Endodermal cell (in vitro differentiated cells): ENCODE measurements at regions not wholly inside any gene's neighbourhood (a gene's known extent, or its start where the extent isn't known, plus 50 kb on each side); places are given as distances from the start of the nearest gene placed in this dataset.

Source experiments
- DNase-seq: peaks from one replicate; pipeline ENCODE4 v3.0.0-alpha.2; 2017
- H3K27ac ChIP-seq: 2 replicates; pipeline ENCODE4 v1.5.1; 2013; ENCODE audit warnings: mild to moderate bottlenecking, low read depth, low read length, moderate library complexity
- H3K27me3 ChIP-seq: 2 replicates; pipeline ENCODE4 v1.6.1; 2013; ENCODE audit warnings: mild to moderate bottlenecking, low read length, moderate library complexity; ENCODE audit not compliant: insufficient read depth, control insufficient read depth, poor library complexity, severe bottlenecking
- H3K36me3 ChIP-seq: 2 replicates; pipeline ENCODE4 v1.7.0; 2013; ENCODE audit warnings: mild to moderate bottlenecking, low read length, moderate library complexity; ENCODE audit not compliant: control insufficient read depth, insufficient read depth
- H3K4me1 ChIP-seq: one replicate; pipeline ENCODE4 v1.7.0; 2013; ENCODE audit warnings: low read length; ENCODE audit not compliant: control insufficient read depth, insufficient read depth
- H3K4me3 ChIP-seq: 2 replicates; pipeline ENCODE4 v1.5.1; 2013; ENCODE audit warnings: mild to moderate bottlenecking, low read length, moderate library complexity
- H3K9ac ChIP-seq: 2 replicates; pipeline ENCODE4 v1.6.1; 2013; ENCODE audit warnings: mild to moderate bottlenecking, low read length, moderate library complexity; ENCODE audit not compliant: poor library complexity, severe bottlenecking; ENCODE audit errors: extremely low read depth
- H3K9me3 ChIP-seq: 2 replicates; pipeline ENCODE4 v1.6.1; 2013; ENCODE audit warnings: mild to moderate bottlenecking, low read length, moderate library complexity; ENCODE audit not compliant: control insufficient read depth
- H3K27ac Mint-ChIP-seq: 2 replicates; pipeline ENCODE4 v1.8.0; 2020; ENCODE audit warnings: mixed read lengths
- H3K27me3 Mint-ChIP-seq: 2 replicates; pipeline ENCODE4 v1.8.0; 2021; ENCODE audit warnings: mild to moderate bottlenecking, mixed read lengths; ENCODE audit not compliant: insufficient read depth
- H3K36me3 Mint-ChIP-seq: 2 replicates; pipeline ENCODE4 v1.8.0; 2020; ENCODE audit warnings: low read depth, mixed read lengths
- H3K4me1 Mint-ChIP-seq: 2 replicates; pipeline ENCODE4 v1.8.0; 2020; ENCODE audit warnings: mixed read lengths
- H3K4me3 Mint-ChIP-seq: 2 replicates; pipeline ENCODE4 v1.8.0; 2020; ENCODE audit warnings: mild to moderate bottlenecking, moderate library complexity, mixed read lengths
- H3K9me3 Mint-ChIP-seq: 2 replicates; pipeline ENCODE4 v1.8.0; 2020; ENCODE audit warnings: mild to moderate bottlenecking, mixed read lengths
- WGBS, 2 experiments: methylation state at CpG; one replicate each; pipeline versions ENCODE4 v1.1.5 to v1.1.7; 2013; ENCODE audit warnings: missing lambda C conversion rate in 2 of 2, mixed read lengths in 1 of 2; ENCODE audit not compliant: insufficient coverage in 1 of 2, insufficient read length in 1 of 2; 5-methylcytosine and 5-hydroxymethylcytosine counted together
- TF ChIP-seq, protein P1 (sequence below): fragments of 200-600 bp; sonication (generic); conservative IDR thresholded peaks from 2 replicates; pipeline ENCODE4 v1.5.0; 2021; ENCODE audit warnings: antibody characterized with exemption, mild to moderate bottlenecking

DNA sequence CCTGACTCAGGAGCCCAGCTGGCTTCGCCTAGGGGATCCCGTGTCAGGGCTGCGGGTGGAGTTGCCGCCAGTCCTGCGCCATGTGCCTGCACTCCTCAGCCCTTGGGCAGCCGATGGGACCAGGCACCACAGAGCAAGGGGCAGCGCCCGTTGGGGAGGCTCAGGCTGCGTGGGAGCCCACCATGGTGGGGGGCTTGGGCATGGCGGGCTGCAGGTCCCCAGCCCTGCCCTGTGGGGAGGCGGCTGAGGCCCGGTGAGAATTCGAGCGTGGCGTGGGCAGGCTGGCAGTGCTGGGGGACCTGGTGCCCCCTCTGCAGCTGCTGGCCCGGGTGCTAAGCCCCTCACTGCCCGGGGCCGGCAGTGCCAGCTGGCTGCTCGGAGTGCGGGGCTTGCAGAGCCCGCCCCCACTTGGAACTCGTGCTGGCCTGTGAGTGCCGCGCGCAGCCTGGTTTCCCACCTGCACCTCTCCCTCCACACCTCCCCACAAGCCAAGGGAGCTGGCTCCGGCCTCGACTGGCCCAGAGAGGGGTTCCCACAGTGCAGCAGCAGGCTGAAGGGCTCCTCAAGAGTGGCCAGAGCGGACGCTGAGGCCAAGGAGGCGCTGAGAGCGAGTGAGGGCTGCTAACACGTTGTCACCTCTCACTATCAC, 135.1 kb upstream of the SEL1L start:
- Histone ChIP-seq H3K27ac (no peak overlapping the region), H3K36me3 (no peaks in the 10 kb centered on the region), H3K9ac (no peak overlapping the region), H3K4me1 (no peaks in the 10 kb centered on the region), H3K4me3 (no peak overlapping the region), H3K9me3 (peaks cover 12% of the 10 kb centered on the region), H3K27me3 (no peaks in the 10 kb centered on the region)
- no peaks in the 10 kb centered on the region for H3K4me1 Mint-ChIP-seq
- H3K4me3 Mint-ChIP-seq = no peak overlapping the region
- peaks cover 6% of the 10 kb centered on the region for H3K36me3 Mint-ChIP-seq
- no peak overlapping the region for H3K27ac Mint-ChIP-seq
- H3K27me3 Mint-ChIP-seq = no peaks in the 10 kb centered on the region
- WGBS, 2 experiments = 95% methylated on average over 29 of the region's 32 CpGs; no CpG with 5 or more reads in 1 of the 2 experiments
- TF ChIP-seq, protein P1, sequence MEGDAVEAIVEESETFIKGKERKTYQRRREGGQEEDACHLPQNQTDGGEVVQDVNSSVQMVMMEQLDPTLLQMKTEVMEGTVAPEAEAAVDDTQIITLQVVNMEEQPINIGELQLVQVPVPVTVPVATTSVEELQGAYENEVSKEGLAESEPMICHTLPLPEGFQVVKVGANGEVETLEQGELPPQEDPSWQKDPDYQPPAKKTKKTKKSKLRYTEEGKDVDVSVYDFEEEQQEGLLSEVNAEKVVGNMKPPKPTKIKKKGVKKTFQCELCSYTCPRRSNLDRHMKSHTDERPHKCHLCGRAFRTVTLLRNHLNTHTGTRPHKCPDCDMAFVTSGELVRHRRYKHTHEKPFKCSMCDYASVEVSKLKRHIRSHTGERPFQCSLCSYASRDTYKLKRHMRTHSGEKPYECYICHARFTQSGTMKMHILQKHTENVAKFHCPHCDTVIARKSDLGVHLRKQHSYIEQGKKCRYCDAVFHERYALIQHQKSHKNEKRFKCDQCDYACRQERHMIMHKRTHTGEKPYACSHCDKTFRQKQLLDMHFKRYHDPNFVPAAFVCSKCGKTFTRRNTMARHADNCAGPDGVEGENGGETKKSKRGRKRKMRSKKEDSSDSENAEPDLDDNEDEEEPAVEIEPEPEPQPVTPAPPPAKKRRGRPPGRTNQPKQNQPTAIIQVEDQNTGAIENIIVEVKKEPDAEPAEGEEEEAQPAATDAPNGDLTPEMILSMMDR = no peak
- H3K9me3 Mint-ChIP-seq = peaks cover 36% of the 10 kb centered on the region
- DNase-seq = no peak

DNA sequence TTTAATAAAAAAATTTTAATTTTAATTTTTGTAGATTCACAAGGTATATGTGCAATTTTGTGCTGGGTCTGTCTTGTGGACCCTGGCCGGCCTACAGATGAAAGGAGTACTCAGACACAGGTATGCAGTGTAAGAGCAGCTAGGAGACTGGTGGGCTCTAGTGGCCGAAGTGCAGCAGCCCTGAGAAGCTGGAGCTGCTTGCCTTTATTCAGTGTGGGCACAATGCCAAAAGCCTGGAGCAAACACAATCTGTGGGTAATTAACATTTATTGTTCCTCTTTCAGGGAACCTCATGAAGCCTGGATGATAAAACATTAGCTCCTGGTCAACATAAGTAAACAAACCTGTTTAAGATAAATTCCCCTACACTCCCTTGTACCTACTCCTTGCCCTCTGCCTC, 135.7 kb upstream of the SEL1L start:
- H3K4me1 ChIP-seq = no peaks in the 10 kb centered on the region
- H3K9me3 ChIP-seq = peaks cover 12% of the 10 kb centered on the region
- Mint-ChIP-seq H3K36me3 (peaks cover 6% of the 10 kb centered on the region), H3K4me1 (peaks cover 2% of the 10 kb centered on the region), H3K9me3 (peaks cover 36% of the 10 kb centered on the region), H3K27ac (no peak overlapping the region), H3K4me3 (no peak overlapping the region), H3K27me3 (no peaks in the 10 kb centered on the region)
- no peaks in the 10 kb centered on the region for H3K27me3 ChIP-seq
- TF ChIP-seq, protein P1 = no peak
- DNase-seq = no peak
- H3K9ac ChIP-seq = no peak overlapping the region
- no peak overlapping the region for H3K27ac ChIP-seq
- H3K4me3 ChIP-seq = no peak overlapping the region
- no peaks in the 10 kb centered on the region for H3K36me3 ChIP-seq
- whole genome bisulfite sequencing, 2 experiments = 97 to 100% methylated on average over 1 to 2 of the region's 2 CpGs

DNA sequence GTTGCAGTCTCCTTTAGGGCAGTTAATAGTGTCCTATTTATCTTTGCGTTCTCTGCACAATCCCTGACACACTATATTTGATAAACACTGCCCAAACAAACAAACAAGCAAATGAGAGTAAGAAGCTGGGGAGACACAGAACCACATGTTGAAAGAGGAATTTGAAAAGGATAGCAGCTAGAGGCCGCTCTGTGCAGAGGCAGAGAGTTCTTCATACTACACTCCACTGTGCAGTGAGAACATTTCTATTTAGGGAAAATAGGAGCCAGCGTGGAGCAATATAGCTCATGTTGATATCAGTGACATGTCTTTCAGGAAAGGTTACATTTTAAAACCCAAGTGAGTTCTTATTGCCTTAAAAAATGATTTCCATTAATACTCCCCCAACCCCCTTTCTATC, 140.3 kb upstream of the SEL1L start:
- Histone ChIP-seq H3K27ac (no peak overlapping the region), H3K4me1 (no peaks in the 10 kb centered on the region), H3K36me3 (no peaks in the 10 kb centered on the region), H3K9ac (no peak overlapping the region), H3K4me3 (no peak overlapping the region), H3K27me3 (no peaks in the 10 kb centered on the region), H3K9me3 (peaks cover 12% of the 10 kb centered on the region)
- WGBS, 2 experiments = 88 to 90% methylated on average over 2 to 3 of the region's 3 CpGs
- Mint-ChIP-seq H3K27ac (no peak overlapping the region), H3K4me3 (no peak overlapping the region), H3K4me1 (peaks cover 5% of the 10 kb centered on the region), H3K27me3 (peaks cover 28% of the 10 kb centered on the region), H3K9me3 (peaks cover 33% of the 10 kb centered on the region), H3K36me3 (peaks cover 10% of the 10 kb centered on the region)
- DNase-seq = no peak
- TF ChIP-seq, protein P1 = no peak
